ENCODE measurements at regions not wholly inside any gene's neighbourhood (a gene's known extent, or its start where the extent isn't known, plus 50 kb on each side); places are given as distances from the start of the nearest gene placed in this dataset.
"Not testable (repeated sequence)": the region's sequence is repeated elsewhere in the genome, so short reads cannot be mapped to it uniquely, and the experiment has no call there.

DNA sequence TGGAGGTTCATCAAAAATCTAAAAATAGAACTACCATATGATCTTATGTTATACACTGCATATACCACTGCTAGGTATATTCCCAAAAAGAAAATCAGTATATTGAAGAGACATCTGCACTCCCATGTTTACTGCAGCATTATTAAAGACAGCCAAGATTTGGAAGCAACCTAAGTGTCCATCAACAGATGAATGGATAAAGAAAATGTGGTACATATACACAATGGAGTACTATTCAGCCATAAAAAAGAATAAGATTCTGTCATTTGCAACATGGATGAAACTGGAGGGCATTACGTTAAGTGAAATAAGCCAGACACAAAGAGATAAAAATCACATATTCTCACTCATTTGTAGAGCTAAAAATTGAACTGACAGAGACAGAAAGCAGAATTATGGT lies 151.0 kb downstream of the LIG4 start:
- TF ChIP-seq, protein P1, sequence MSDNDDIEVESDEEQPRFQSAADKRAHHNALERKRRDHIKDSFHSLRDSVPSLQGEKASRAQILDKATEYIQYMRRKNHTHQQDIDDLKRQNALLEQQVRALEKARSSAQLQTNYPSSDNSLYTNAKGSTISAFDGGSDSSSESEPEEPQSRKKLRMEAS (IDR thresholded peaks at IDR 0.05; ENCODE audit: insufficient read depth, insufficient read length) = not testable (repeated sequence)
- TF ChIP-seq MYC (IDR thresholded peaks at IDR 0.05; ENCODE audit: low read depth, low read length); POLR2A (IDR thresholded peaks at IDR 0.05; ENCODE audit: low read depth, low read length); EZH2 (IDR thresholded peaks at IDR 0.05; ENCODE audit: borderline replicate concordance, low read depth, low read length, severe bottlenecking); POLR2AphosphoS5 (IDR thresholded peaks at IDR 0.05; ENCODE audit: insufficient read depth, low read depth, low read length); FOS (IDR thresholded peaks at IDR 0.05; ENCODE audit: borderline replicate concordance, insufficient read depth, low read length): not testable (repeated sequence)
- TF ChIP-seq, protein P2, sequence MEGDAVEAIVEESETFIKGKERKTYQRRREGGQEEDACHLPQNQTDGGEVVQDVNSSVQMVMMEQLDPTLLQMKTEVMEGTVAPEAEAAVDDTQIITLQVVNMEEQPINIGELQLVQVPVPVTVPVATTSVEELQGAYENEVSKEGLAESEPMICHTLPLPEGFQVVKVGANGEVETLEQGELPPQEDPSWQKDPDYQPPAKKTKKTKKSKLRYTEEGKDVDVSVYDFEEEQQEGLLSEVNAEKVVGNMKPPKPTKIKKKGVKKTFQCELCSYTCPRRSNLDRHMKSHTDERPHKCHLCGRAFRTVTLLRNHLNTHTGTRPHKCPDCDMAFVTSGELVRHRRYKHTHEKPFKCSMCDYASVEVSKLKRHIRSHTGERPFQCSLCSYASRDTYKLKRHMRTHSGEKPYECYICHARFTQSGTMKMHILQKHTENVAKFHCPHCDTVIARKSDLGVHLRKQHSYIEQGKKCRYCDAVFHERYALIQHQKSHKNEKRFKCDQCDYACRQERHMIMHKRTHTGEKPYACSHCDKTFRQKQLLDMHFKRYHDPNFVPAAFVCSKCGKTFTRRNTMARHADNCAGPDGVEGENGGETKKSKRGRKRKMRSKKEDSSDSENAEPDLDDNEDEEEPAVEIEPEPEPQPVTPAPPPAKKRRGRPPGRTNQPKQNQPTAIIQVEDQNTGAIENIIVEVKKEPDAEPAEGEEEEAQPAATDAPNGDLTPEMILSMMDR (IDR thresholded peaks at IDR 0.05; ENCODE audit: extremely low read depth in 1 of 2, insufficient read depth in 1 of 2, low read depth in 1 of 2, low read length in 2 of 2) = not testable (repeated sequence)
